HG03135 (cell line): ENCODE measurements at regions not wholly inside any gene's neighbourhood (a gene's known extent, or its start where the extent isn't known, plus 50 kb on each side); places are given as distances from the start of the nearest gene placed in this dataset.

ENCODE experiments used
- ATAC-seq: cut with Tn5 transposase; IDR thresholded peaks from one replicate; pipeline ENCODE4 v1.9.1; 2021; ENCODE audit warnings: mild to moderate bottlenecking, moderate library complexity; ENCODE audit not compliant: unreplicated experiment

- ATAC-seq, result no peak
Observed at GRCh38 chr2:133666621-133667020, 98.4 kb upstream of the NCKAP5 start.

GRCh38 chr2:133667085-133667484 is 98.8 kb upstream of the NCKAP5 start:
- ATAC-seq, result no peak

GRCh38 chr2:133667968-133668367 is 99.7 kb upstream of the NCKAP5 start:
- no peak for ATAC-seq

- no peak for ATAC-seq
Observed at GRCh38 chr2:133668547-133668946, 100.3 kb upstream of the NCKAP5 start.

- no peak for ATAC-seq
Observed at GRCh38 chr2:133673305-133673905, 105.1 kb upstream of the NCKAP5 start.

- ATAC-seq, result no peak
Observed at GRCh38 chr2:133674066-133674432, 105.8 kb upstream of the NCKAP5 start.

GRCh38 chr2:133674433-133675331 is 106.4 kb upstream of the NCKAP5 start:
- ATAC-seq, result no peak

- no peak for ATAC-seq
Observed at GRCh38 chr2:133676392-133677130, 108.3 kb upstream of the NCKAP5 start.

GRCh38 chr2:133680343-133681049 is 112.2 kb upstream of the NCKAP5 start:
- no peak for ATAC-seq

GRCh38 chr2:133682347-133682746 is 114.1 kb upstream of the NCKAP5 start:
- ATAC-seq, result no peak

- ATAC-seq, result no peak
Observed at GRCh38 chr2:133682906-133683305, 114.6 kb upstream of the NCKAP5 start.

- ATAC-seq, result no peak
Observed at GRCh38 chr2:133685636-133686215, 117.5 kb upstream of the NCKAP5 start.

- ATAC-seq, result no peak
Observed at GRCh38 chr2:133690780-133691179, 122.5 kb upstream of the NCKAP5 start.

- ATAC-seq, result no peak
Observed at GRCh38 chr2:133691336-133691735, 123.1 kb upstream of the NCKAP5 start.

- no peak for ATAC-seq
Observed at GRCh38 chr2:133705287-133705686, 137.0 kb upstream of the NCKAP5 start.

- no peak for ATAC-seq
Observed at GRCh38 chr2:133710613-133711012, 142.3 kb upstream of the NCKAP5 start.

- ATAC-seq, result no peak
Observed at GRCh38 chr2:133711201-133711600, 142.9 kb upstream of the NCKAP5 start.

GRCh38 chr2:133711806-133712205 is 143.5 kb upstream of the NCKAP5 start:
- ATAC-seq, result no peak

- ATAC-seq, result no peak
Observed at GRCh38 chr2:133712369-133712768, 144.1 kb upstream of the NCKAP5 start.

- ATAC-seq, result no peak
Observed at GRCh38 chr2:133713049-133713580, 144.9 kb upstream of the NCKAP5 start.
